H1 (cell line): ENCODE measurements at regions not wholly inside any gene's neighbourhood (a gene's known extent, or its start where the extent isn't known, plus 50 kb on each side); places are given as distances from the start of the nearest gene placed in this dataset.

Experiments used
- CTCF ChIA-PET: fragments of 300-600 bp; sonication (Branson Sonifier 250); formaldehyde crosslinking; loops from one replicate; lab custom pipeline; 2021; ENCODE audit not compliant: partially characterized antibody; lab: Charles Lee
- POLR2A ChIA-PET: fragments of 300-600 bp; sonication (Branson Sonifier 250); formaldehyde crosslinking; loops from one replicate; lab custom pipeline; 2021; ENCODE audit warnings: inconsistent platforms; ENCODE audit not compliant: partially characterized antibody; lab: Charles Lee
- DNase-seq, 2 experiments: peaks; one replicate each; pipeline versions ENCODE4 v3.0.0 to v3.0.0-alpha.2; 2010 to 2022; ENCODE audit warnings: low spot score in 2 of 2, low read depth in 1 of 2, mixed read lengths in 1 of 2
- FAIRE-seq: peaks from 2 replicates; lab custom pipeline; 2011; peaks lifted over from hg19 to GRCh38; lab: Jason Lieb, UNC
- H2AFZ ChIP-seq: 2 replicates; pipeline ENCODE4 v1.8.1; 2012; ENCODE audit warnings: low read length, inconsistent platforms
- H2AK5ac ChIP-seq: 2 replicates; pipeline ENCODE4 v1.6.1; 2013; ENCODE audit warnings: low read depth, low read length
- H2BK120ac ChIP-seq: replicated peaks from 2 replicates; pipeline ENCODE3; 2013; ENCODE audit warnings: low read depth, low read length, inconsistent platforms
- H2BK12ac ChIP-seq: 2 replicates; pipeline ENCODE4 v1.6.1; 2013; ENCODE audit warnings: low read depth, low read length
- H2BK15ac ChIP-seq: 2 replicates; pipeline ENCODE4 v1.6.1; 2013; ENCODE audit warnings: low read length
- H2BK20ac ChIP-seq: 2 replicates; pipeline ENCODE4 v1.6.1; 2013; ENCODE audit warnings: low read length
- H2BK5ac ChIP-seq: 2 replicates; pipeline ENCODE4 v1.6.1; 2013; ENCODE audit warnings: low read depth, low read length
- H3K14ac ChIP-seq: 2 replicates; pipeline ENCODE4 v1.6.1; 2013; ENCODE audit warnings: inconsistent platforms; ENCODE audit not compliant: insufficient read length
- H3K18ac ChIP-seq: 2 replicates; pipeline ENCODE4 v1.6.1; 2013; ENCODE audit warnings: low read length; ENCODE audit errors: extremely low read depth
- H3K23ac ChIP-seq: 2 replicates; pipeline ENCODE4 v1.6.1; 2013; ENCODE audit warnings: inconsistent platforms; ENCODE audit not compliant: insufficient read length
- H3K23me2 ChIP-seq: 2 replicates; pipeline ENCODE4 v1.6.1; 2013; ENCODE audit warnings: low read depth, low read length
- H3K27ac ChIP-seq: 2 replicates; pipeline ENCODE4 v1.6.1; 2011; ENCODE audit warnings: low read depth, low read length, inconsistent platforms
- H3K27me3 ChIP-seq, 4 experiments: replicated peaks in 1 of 4; 1 replicate in 1 of 4; 2 replicates in 3 of 4; pipeline versions ENCODE4 v1.6.1 to v1.8.1; 2011 to 2013; ENCODE audit warnings: low read length in 3 of 4, mild to moderate bottlenecking in 3 of 4, inconsistent platforms in 2 of 4, mixed read lengths in 2 of 4, moderate library complexity in 1 of 4; ENCODE audit not compliant: control insufficient read depth in 3 of 4, insufficient read depth in 3 of 4; ENCODE audit errors: extremely low read depth in 1 of 4
- H3K36me3 ChIP-seq, 4 experiments: 2 replicates each; pipeline versions ENCODE4 v1.6.1 to v1.8.1; 2011 to 2013; ENCODE audit warnings: mild to moderate bottlenecking in 4 of 4, low read length in 3 of 4, moderate library complexity in 2 of 4, control low read depth in 1 of 4, inconsistent platforms in 1 of 4; ENCODE audit not compliant: insufficient read depth in 4 of 4, control insufficient read depth in 2 of 4
- H3K4ac ChIP-seq: replicated peaks from 2 replicates; pipeline ENCODE3; 2013; ENCODE audit warnings: low read length, low read depth, mixed read lengths, inconsistent platforms; ENCODE audit not compliant: insufficient read length
- H3K4me1 ChIP-seq, 4 experiments: replicated peaks in 1 of 4; 1 replicate in 1 of 4; 2 replicates in 3 of 4; pipeline versions ENCODE4 v1.6.1 to v1.8.1; 2011 to 2013; ENCODE audit warnings: low read length in 3 of 4, inconsistent platforms in 2 of 4, mixed read lengths in 1 of 4; ENCODE audit not compliant: insufficient read depth in 4 of 4, control insufficient read depth in 3 of 4
- H3K4me2 ChIP-seq, 2 experiments: 2 replicates each; pipeline versions ENCODE4 v1.6.1 to v1.8.1; 2011 to 2013; ENCODE audit warnings: low read depth in 2 of 2, low read length in 2 of 2, control low read depth in 1 of 2, inconsistent platforms in 1 of 2, mild to moderate bottlenecking in 1 of 2; ENCODE audit not compliant: insufficient read depth in 1 of 2
- H3K4me3 ChIP-seq, 4 experiments: fragments of 200-600, 300-600 bp in 1 of 4; sonication (generic), shearing (Covaris generic), sonication (Bioruptor Twin) in 1 of 4; 2 replicates each; pipeline versions ENCODE4 v1.5.1 to v1.8.1; 2011 to 2016; ENCODE audit warnings: low read length in 4 of 4, low read depth in 3 of 4, control low read depth in 2 of 4, inconsistent platforms in 2 of 4, mild to moderate bottlenecking in 2 of 4, mixed read lengths in 1 of 4, moderate library complexity in 1 of 4; ENCODE audit not compliant: insufficient read depth in 2 of 4; ENCODE audit errors: extremely low read depth in 1 of 4
- H3K56ac ChIP-seq: replicated peaks from 2 replicates; pipeline ENCODE3; 2013; ENCODE audit warnings: low read depth, mild to moderate bottlenecking, mixed read lengths, low read length, inconsistent platforms; ENCODE audit not compliant: insufficient read length
- H3K79me1 ChIP-seq: 2 replicates; pipeline ENCODE4 v1.6.1; 2013; ENCODE audit warnings: low read depth, low read length, control low read depth
- H3K79me2 ChIP-seq, 2 experiments: 2 replicates each; pipeline versions ENCODE4 v1.6.1 to v1.8.1; 2012 to 2013; ENCODE audit warnings: low read length in 2 of 2, mild to moderate bottlenecking in 2 of 2, inconsistent platforms in 1 of 2; ENCODE audit not compliant: insufficient read depth in 2 of 2, control insufficient read depth in 1 of 2
- H3K9ac ChIP-seq, 4 experiments: replicated peaks in 1 of 4; 1 replicate in 1 of 4; 2 replicates in 3 of 4; pipeline versions ENCODE4 v1.6.1 to v1.8.1; 2011 to 2013; ENCODE audit warnings: low read depth in 3 of 4, low read length in 3 of 4, control low read depth in 2 of 4, mild to moderate bottlenecking in 2 of 4, moderate library complexity in 2 of 4, inconsistent platforms in 1 of 4; ENCODE audit errors: extremely low read depth in 1 of 4
- H3K9me3 ChIP-seq, 2 experiments: 2 replicates each; pipeline versions ENCODE4 v1.6.1 to v1.8.1; 2012 to 2013; ENCODE audit warnings: mild to moderate bottlenecking in 2 of 2, moderate library complexity in 2 of 2, control low read depth in 1 of 2, inconsistent platforms in 1 of 2, low read depth in 1 of 2, low read length in 1 of 2, mixed read lengths in 1 of 2; ENCODE audit not compliant: insufficient read depth in 2 of 2
- H4K20me1 ChIP-seq, 2 experiments: replicated peaks in 1 of 2; 2 replicates each; pipeline versions ENCODE3 to v1.8.1; 2011 to 2013; ENCODE audit warnings: inconsistent platforms in 2 of 2, low read length in 2 of 2, mild to moderate bottlenecking in 1 of 2; ENCODE audit not compliant: insufficient read depth in 2 of 2, control insufficient read depth in 1 of 2
- H4K5ac ChIP-seq: 2 replicates; pipeline ENCODE4 v1.6.1; 2013; ENCODE audit warnings: low read length, low read depth, mixed read lengths, inconsistent platforms; ENCODE audit not compliant: insufficient read length
- H4K8ac ChIP-seq: 2 replicates; pipeline ENCODE4 v1.8.0; 2013; ENCODE audit warnings: mild to moderate bottlenecking, moderate library complexity, low read length, inconsistent platforms; ENCODE audit not compliant: insufficient read depth; ENCODE audit errors: extremely low read depth
- H4K91ac ChIP-seq: replicated peaks from 2 replicates; pipeline ENCODE3; 2013; ENCODE audit warnings: low read length, mixed read lengths, inconsistent platforms; ENCODE audit not compliant: insufficient read length
- ASH2L ChIP-seq: fragments of 200-600, 300-600 bp; sonication (generic); IDR thresholded peaks from one replicate; pipeline ENCODE4 v1.7.1; 2017; ENCODE audit warnings: low read length
- BCL11A ChIP-seq, 2 experiments: IDR thresholded peaks; one replicate each; pipeline ENCODE4 v1.6.1; 2011; ENCODE audit warnings: low read depth in 2 of 2, low read length in 2 of 2, mild to moderate bottlenecking in 2 of 2
- CBX8 ChIP-seq: fragments of 300-800, 300-1000 bp; sonication (generic); IDR thresholded peaks from 2 replicates; pipeline ENCODE4 v1.7.1; 2016; ENCODE audit warnings: low read depth, low read length, borderline replicate concordance
- CTCF ChIP-seq, 3 experiments: IDR thresholded peaks; 1 replicate in 2 of 3; 2 replicates in 1 of 3; pipeline versions ENCODE4 v1.5.1 to v1.6.1; 2011; ENCODE audit warnings: low read length in 3 of 3, mild to moderate bottlenecking in 3 of 3, inconsistent platforms in 2 of 3, low read depth in 1 of 3, moderate library complexity in 1 of 3; ENCODE audit not compliant: insufficient read depth in 1 of 3; ENCODE audit errors: control extremely low read depth in 1 of 3
- KDM1A ChIP-seq: fragments of 200-600, 300-600 bp; sonication (generic); IDR thresholded peaks from 2 replicates; pipeline ENCODE4 v1.7.1; 2016; ENCODE audit warnings: mild to moderate bottlenecking, low read length, borderline replicate concordance
- POLR2A ChIP-seq, 2 experiments: IDR thresholded peaks; 1 replicate in 1 of 2; 2 replicates in 1 of 2; pipeline ENCODE4 v1.6.1; 2011; ENCODE audit warnings: low read depth in 2 of 2, low read length in 2 of 2, mild to moderate bottlenecking in 2 of 2; ENCODE audit errors: control extremely low read depth in 1 of 2
- RAD21 ChIP-seq, 2 experiments: IDR thresholded peaks in 1 of 2; conservative IDR thresholded peaks in 1 of 2; 2 replicates each; pipeline ENCODE4 v1.6.1; 2011; ENCODE audit warnings: low read depth in 2 of 2, low read length in 2 of 2, improper control_type of control experiment in 1 of 2, inconsistent platforms in 1 of 2, mild to moderate bottlenecking in 1 of 2, moderate library complexity in 1 of 2
- SIRT6 ChIP-seq: IDR thresholded peaks from one replicate; pipeline ENCODE4 v1.7.1; 2012; ENCODE audit warnings: low read length, inconsistent platforms
- SIX5 ChIP-seq: IDR thresholded peaks from 2 replicates; pipeline ENCODE4 v1.6.1; 2011; ENCODE audit warnings: mild to moderate bottlenecking, low read depth, low read length
- SP2 ChIP-seq: IDR thresholded peaks from 2 replicates; pipeline ENCODE4 v1.6.1; 2012; ENCODE audit warnings: mild to moderate bottlenecking, low read length, inconsistent platforms
- TAF1 ChIP-seq: IDR thresholded peaks from 2 replicates; pipeline ENCODE4 v1.6.1; 2011; ENCODE audit warnings: mild to moderate bottlenecking, low read depth, low read length
- TAF7 ChIP-seq: optimal IDR thresholded peaks from 2 replicates; pipeline ENCODE3; 2011; ENCODE audit warnings: low read depth, mild to moderate bottlenecking, inconsistent platforms, low read length, moderate library complexity, borderline replicate concordance
- TF ChIP-seq, protein P1 (sequence below): IDR thresholded peaks from 2 replicates; pipeline ENCODE4 v1.6.1; 2011; ENCODE audit warnings: low read length, improper control_type of control experiment

DNA sequence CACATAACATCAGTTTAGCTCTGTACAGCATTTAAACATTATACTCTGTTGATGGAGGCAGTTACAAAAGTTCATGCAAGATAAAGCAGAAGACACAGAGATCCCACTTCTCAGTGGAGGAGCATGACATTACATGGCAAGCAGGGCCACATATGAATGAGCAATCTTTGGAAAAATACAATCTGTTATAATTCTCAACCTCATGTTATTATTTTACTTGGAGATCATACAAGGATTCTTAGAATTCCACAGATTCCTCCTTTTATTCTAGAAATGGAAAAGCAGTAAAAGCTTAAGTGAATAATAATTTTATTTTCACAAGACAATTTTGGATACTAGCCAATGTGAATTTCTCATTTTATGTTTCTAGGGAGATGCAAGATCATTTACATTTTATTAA, 66.6 kb downstream of the IFI44 start:
- H4K91ac ChIP-seq = no peak overlapping the region
- no peaks in the 10 kb centered on the region for H3K27me3 ChIP-seq
- no peak overlapping the region for H2BK12ac ChIP-seq
- H3K79me1 ChIP-seq = no peaks in the 10 kb centered on the region
- H4K8ac ChIP-seq = no peak overlapping the region
- H3K27ac ChIP-seq = no peak overlapping the region
- no peak overlapping the region for H2BK120ac ChIP-seq
- H4K5ac ChIP-seq = no peak overlapping the region
- no peak overlapping the region for H3K56ac ChIP-seq
- no peak overlapping the region for H3K4me3 ChIP-seq
- no peak overlapping the region for H3K14ac ChIP-seq
- H3K9me3 ChIP-seq = no peaks in the 10 kb centered on the region
- FAIRE-seq (no peak), DNase-seq (no peak)
- H2BK5ac ChIP-seq = no peak overlapping the region
- POLR2A ChIA-PET = interaction anchor here (0.6 kb wide), 1 partner anchor 14 kb away, joined by 3 read pairs; no protein-coding TSS in a partner anchor
- no peak overlapping the region for H2AFZ ChIP-seq
- no peaks in the 10 kb centered on the region for H3K23me2 ChIP-seq
- no peak overlapping the region for H2BK15ac ChIP-seq
- H3K18ac ChIP-seq = no peak overlapping the region
- no peaks in the 10 kb centered on the region for H4K20me1 ChIP-seq
- H3K79me2 ChIP-seq = no peaks in the 10 kb centered on the region
- H3K4me2 ChIP-seq = no peak overlapping the region
- no peaks in the 10 kb centered on the region for H3K36me3 ChIP-seq
- H2BK20ac ChIP-seq = no peak overlapping the region
- CTCF ChIA-PET = interaction anchor here (1.3 to 1.6 kb wide), 2 partner anchors 17 to 124 kb away, joined by 3 read pairs; no protein-coding TSS in a partner anchor
- no peak overlapping the region for H3K4ac ChIP-seq
- no peak overlapping the region for H3K9ac ChIP-seq
- H3K23ac ChIP-seq = no peak overlapping the region
- no peaks in the 10 kb centered on the region for H3K4me1 ChIP-seq
- no peak overlapping the region for H2AK5ac ChIP-seq
- no peak for TF ChIP-seq RAD21 (IDR thresholded peaks at IDR 0.05 in 1 of 2, conservative IDR thresholded peaks at IDR 0.05 in 1 of 2; ENCODE audit: low read depth in 2 of 2, low read length in 2 of 2)
- TF ChIP-seq SP2 = no peak
- no peak for TF ChIP-seq CTCF (IDR thresholded peaks at IDR 0.05; ENCODE audit: control extremely low read depth in 1 of 3, insufficient read depth in 1 of 3, low read depth in 1 of 3, low read length in 3 of 3)
- no peak for TF ChIP-seq ASH2L
- TF ChIP-seq SIRT6 = no peak
- no peak for TF ChIP-seq SIX5
- no peak for TF ChIP-seq BCL11A (IDR thresholded peaks at IDR 0.05; ENCODE audit: low read depth in 2 of 2, low read length in 2 of 2)
- TF ChIP-seq CBX8 = no peak
- no peak for TF ChIP-seq POLR2A (IDR thresholded peaks at IDR 0.05; ENCODE audit: control extremely low read depth in 1 of 2, low read depth in 2 of 2, low read length in 2 of 2)
- TF ChIP-seq TAF7 = no peak
- no peak for TF ChIP-seq KDM1A
- no peak for TF ChIP-seq TAF1
- TF ChIP-seq, protein P1, sequence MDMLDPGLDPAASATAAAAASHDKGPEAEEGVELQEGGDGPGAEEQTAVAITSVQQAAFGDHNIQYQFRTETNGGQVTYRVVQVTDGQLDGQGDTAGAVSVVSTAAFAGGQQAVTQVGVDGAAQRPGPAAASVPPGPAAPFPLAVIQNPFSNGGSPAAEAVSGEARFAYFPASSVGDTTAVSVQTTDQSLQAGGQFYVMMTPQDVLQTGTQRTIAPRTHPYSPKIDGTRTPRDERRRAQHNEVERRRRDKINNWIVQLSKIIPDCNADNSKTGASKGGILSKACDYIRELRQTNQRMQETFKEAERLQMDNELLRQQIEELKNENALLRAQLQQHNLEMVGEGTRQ = no peak
